Ishikawa (cell line): ENCODE measurements at regions not wholly inside any gene's neighbourhood (a gene's known extent, or its start where the extent isn't known, plus 50 kb on each side); places are given as distances from the start of the nearest gene placed in this dataset.

Experiments
- CEBPB ChIP-seq: IDR thresholded peaks from 2 replicates; pipeline ENCODE4 v1.6.1; 2012
- EGR1 ChIP-seq: IDR thresholded peaks from 2 replicates; pipeline ENCODE4 v1.6.1; 2012
- EP300 ChIP-seq: IDR thresholded peaks from 2 replicates; pipeline ENCODE4 v1.6.1; 2012; ENCODE audit warnings: borderline replicate concordance
- MAX ChIP-seq: IDR thresholded peaks from 2 replicates; pipeline ENCODE4 v1.6.1; 2012
- RAD21 ChIP-seq: IDR thresholded peaks from 2 replicates; pipeline ENCODE4 v1.6.1; 2012; ENCODE audit warnings: low read depth
- TCF12 ChIP-seq: IDR thresholded peaks from 2 replicates; pipeline ENCODE4 v1.6.1; 2012; ENCODE audit warnings: low read depth

DNA sequence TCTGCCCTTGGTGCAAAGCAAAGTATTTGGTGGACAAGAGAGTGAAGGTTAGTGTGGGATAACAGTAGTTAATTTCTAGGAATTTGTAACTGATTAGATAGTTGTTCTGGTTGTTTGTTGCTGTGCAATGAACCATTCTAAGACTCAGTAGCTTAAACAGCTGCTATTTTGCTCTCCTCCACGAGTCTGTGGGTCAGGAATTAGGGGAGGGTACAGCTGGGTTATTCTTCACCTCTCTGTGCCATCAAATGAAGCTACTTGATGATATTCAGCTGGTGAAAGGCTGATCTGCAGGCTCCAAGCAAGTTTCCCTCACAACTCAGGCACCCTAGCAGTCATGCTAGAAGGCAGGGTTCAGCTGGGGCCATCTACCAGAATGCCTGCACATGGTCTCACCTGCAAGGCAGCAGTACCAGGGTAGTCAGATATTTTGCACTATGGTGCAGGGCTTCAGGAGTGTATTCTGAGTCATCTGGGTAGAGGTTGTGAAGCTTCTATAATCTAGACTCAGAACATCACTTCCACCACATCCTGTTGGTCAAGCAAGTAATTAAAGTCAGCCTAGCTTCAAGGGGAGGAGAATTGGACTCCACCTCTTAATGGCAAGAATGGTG is 159.5 kb upstream of the SLC28A3 start:
- no peak for TF ChIP-seq EGR1
- TF ChIP-seq MAX: no peak
- TF ChIP-seq TCF12: no peak
- TF ChIP-seq EP300: no peak
- no peak for TF ChIP-seq CEBPB
- TF ChIP-seq RAD21: no peak
